HG03521 (cell line): ENCODE measurements at regions not wholly inside any gene's neighbourhood (a gene's known extent, or its start where the extent isn't known, plus 50 kb on each side); places are given as distances from the start of the nearest gene placed in this dataset.
"Not testable (repeated sequence)": the region's sequence is repeated elsewhere in the genome, so short reads cannot be mapped to it uniquely, and the experiment has no call there.

ENCODE experiments used
- ATAC-seq: cut with Tn5 transposase; IDR thresholded peaks from one replicate; pipeline ENCODE4 v1.9.1; 2021; ENCODE audit warnings: mild to moderate bottlenecking, moderate library complexity; ENCODE audit not compliant: unreplicated experiment

DNA sequence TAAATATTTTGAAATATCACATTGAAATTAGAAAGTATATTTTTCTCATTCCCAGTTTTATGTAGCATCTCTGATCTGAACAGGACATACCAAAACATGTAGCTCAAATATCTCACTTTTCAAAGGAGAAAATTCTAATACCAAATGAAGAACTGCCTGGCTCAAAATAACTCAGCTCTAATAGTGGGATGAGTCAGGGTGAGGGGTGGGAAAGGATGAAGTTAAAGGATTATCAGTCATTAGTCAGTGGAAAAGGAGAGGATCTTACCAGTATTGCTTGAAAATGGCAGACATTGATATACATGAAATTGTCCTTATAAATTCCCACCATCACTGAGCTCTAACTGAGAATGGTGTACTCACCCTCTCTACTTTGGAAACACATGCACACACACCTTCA, 803.2 kb downstream of the RAPGEF2 start:
- ATAC-seq: no peak

DNA sequence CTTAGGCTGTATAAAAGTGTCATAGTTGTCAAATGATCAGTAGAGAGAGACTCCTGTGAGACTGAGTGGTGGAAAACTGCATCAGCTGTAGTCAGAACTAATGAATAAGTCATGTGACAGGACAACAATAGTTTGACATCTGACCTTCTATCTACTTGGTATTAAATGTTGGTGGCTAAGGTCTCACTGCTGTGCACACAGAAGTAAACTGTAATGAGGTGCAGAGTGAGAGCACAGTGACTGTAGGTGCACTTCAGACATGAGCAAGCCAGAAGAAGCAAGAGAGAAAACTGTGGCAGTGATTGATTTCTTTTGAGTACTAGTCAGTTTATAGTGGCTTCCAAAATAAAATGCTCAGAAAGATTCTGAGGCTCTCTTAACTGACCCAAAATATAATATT, 803.6 kb downstream of the RAPGEF2 start:
- no peak for ATAC-seq

DNA sequence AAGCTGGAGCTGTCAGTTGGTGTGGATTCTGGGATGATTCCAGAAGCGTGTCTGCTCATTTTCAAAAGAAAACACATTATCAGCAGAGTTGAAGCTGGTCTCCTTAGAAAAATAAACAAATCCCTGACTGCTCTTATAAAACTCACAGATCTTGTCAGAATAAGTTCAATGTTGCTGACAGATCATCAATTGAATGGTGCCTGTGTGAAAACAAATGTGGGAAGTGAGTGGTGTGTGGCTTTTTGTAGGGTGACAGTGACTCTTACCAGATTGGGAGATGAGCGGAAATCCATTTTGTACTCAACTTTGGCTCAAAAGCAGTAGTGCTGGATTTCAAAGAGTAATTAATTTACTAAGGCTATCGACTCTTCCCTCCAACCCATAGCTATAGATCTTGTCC, 807.8 kb downstream of the RAPGEF2 start:
- ATAC-seq: no peak

DNA sequence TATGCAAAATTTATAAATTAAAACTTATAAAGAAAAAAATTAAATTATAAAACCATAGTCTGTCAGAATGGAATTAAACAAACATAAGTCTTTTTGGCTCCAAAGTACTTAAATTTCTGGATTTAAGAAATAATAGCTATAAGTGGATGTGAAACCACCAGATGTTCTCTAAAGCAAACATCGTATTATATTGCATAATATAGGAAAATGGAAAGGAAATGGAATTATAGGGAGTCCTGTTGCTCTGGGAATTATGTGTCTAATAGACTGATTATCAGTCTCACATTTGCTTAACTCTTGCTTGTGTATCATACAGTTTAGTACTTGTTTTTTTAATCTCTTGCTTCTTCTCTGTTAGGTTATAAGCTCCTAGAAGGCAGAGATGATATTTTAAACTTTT, 819.2 kb downstream of the RAPGEF2 start:
- ATAC-seq: no peak

DNA sequence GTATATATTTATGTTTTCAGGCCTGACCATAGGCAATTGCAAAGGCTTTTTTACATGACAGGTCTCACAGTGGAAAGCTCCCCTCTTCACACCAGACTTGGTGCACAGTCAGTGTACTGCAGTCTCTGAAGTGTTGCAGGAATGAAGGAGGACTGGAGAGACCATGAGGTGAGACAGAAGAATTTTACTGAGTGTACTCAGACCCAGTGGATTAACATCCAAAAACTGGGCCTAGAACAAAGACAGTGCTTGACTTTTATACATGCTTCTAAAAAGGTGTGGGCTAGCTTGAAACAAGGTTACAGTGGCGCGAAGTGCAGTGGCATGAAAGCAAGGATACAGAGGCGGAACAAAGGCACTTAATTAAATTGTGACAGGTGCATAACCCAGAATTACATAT, 822.9 kb downstream of the RAPGEF2 start:
- no peak for ATAC-seq

DNA sequence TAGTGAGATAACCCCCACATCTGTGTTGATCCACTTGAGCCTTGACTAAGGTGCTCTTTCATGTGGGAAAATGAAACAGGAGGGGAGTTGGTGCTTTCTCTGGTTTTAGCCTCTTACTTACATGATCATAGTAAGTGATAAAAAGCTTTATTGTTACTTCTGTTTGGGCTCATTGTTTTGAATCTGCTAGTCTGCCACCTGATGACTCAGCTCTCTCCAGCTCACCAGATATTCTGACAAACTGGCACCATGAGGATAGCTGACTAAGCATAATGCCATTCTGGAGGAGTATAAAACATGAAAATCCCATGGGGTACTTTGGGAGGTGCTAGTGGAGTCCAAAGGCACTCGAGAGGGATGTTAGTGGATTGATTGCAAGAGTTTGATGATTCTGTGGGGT, 824.0 kb downstream of the RAPGEF2 start:
- no peak for ATAC-seq

DNA sequence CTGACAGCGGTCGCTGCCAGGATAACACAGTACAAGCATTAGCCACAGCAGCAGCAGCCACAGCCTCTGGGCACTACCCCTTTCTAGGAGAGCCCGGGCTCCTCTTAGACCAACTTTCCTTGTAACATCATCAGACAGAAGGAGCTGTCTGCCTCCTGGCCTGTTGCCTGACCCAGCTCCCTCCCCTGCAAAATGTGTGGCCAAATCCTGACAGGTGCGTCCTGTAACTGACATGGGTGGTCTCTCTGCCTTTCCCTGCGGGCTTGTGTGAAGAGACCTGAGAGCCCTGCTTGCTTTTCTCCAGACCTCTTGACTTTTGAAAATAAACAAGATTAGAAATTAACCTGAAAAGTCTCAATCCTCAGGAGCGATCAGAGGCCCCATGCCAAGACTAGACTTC, 824.9 kb downstream of the RAPGEF2 start:
- ATAC-seq: no peak

DNA sequence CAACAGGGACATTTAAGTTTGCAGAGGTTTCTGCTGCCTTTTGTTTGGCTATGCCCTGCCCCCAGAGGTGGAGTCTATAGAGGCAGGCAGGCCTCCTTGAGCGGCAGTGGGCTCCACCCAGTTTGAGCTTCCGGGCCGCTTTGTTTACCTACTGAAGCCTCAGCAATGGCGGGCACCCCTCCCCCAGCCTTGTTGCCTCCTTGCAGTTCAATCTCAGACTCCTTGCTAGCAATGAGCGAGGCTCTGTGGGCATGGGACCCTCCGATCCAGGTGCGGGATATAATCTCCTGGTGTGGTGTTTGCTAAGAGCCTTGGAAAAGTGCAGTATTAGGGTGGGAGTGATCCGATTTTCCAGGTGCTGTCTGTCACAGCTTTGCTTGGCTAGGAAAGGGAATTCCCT, 831.7 kb downstream of the RAPGEF2 start:
- ATAC-seq: not testable (repeated sequence)

DNA sequence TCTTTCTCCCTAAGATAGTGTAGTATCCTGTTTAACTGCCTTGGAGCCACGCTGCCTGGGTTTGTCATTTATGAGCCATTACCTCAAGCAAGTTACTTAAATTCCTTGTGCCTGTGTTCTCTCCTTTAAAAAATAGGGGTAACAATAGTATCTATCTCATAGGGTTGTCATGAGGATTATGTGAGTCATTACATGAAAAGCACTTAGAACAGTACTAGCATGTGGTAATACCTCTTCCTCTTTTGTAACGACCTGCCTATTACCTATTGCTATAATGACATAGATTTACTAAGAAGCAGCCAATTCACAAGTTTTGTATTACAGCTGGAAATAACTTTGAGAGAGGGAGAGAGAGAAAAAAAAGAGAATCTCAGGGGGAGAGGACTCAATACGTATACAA, 834.7 kb downstream of the RAPGEF2 start:
- no peak for ATAC-seq

DNA sequence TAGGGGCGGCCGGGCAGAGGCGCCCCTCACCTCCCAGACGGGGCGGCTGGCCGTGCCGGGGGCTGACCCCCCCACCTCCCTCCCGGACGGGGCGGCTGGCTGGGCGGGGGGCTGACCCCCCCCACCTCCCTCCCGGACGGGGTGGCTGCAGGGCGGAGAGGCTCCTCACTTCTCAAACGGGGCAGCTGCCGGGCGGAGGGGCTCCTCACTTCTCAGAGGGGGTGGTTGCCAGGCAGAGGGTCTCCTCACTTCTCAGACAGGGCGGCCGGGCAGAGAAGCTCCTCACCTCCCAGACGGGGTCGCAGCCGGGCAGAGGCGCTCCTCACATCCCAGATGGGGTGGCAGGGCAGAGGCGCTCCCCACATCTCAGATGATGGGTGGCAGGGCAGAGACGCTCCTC, 836.8 kb downstream of the RAPGEF2 start:
- ATAC-seq: not testable (repeated sequence)

DNA sequence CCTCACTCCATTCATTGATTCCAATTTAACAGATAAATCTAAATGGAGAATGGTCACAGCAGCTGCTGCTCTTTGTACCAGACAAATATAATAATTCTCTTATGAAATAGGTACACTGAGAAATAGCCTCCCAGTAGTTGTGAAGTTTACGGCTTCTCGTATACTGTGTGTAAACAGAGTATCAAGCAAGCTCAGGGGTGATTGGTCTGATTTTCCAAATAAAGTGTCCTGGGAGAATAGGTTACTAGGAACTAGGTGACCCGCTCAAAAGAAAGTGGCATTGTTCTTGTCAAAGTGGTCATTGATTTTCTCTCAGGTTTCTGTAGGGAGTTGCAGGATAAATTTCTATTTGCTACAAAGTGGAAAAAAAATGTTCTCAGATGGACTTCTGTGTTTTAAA, 838.2 kb downstream of the RAPGEF2 start:
- ATAC-seq: no peak

DNA sequence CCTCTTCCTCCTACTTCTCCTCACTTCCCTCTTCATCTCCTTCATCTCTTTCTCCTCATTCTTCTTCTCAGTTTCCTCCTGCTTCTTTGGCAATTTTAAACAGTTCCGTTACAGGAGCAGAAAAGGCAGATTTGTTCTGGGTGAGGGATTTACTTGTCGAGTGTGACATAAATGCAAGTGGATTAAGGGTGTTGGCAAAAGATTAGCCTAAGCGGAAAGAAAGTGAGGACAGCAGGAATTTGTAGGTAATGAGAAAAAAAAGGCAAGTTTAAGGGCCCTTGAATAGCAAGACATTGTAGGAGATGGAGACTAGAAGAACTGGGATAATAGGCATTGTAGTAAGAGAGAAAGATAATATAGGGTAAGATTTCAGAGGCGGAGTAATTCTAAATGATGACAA, 841.6 kb downstream of the RAPGEF2 start:
- no peak for ATAC-seq

DNA sequence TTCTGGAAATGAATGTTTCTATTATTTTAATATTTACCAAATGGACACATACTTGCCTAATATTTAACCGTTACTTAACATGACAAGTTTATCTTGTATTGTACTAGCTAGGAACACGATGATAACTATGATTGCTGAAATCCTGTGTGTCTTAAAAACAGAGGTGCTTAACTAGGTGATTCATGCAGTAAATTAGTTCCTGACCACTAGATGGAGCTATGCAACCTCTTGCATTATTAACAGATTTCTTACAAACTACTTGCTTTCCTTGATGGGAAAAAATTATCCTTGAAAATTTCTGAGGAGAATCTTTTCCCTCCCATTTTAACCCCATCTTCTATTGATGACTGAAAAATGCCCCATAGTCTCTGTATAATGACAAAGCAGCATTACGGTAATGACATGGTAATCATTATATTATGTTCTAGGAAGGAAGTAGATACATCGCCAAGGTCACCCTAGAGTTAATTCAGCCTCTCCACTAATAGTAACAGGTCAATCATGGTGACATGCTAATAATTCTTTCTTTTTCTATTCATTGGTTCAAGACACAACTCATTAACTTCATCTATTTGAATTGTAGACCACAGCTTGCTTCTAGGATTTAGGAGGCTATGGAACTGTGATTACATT, 844.2 kb downstream of the RAPGEF2 start:
- no peak for ATAC-seq

DNA sequence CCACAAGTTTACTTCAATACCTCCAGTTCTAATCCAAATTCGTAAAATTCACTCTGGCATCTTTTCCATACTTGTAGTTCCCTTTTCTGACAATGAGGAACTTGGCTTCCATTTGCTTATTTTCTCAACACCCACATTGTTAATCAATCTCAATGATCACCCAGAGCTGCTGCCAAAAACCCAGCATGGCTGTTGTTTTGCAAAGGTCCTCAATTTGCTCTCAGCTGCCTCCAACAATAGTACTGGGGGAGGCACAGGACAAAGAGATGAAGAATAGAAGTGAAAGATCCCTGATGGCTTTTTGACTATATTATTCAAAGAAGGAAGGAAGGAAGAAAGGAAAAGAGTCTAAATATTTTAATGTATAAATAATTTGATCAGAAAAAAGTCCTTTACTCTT, 847.8 kb downstream of the RAPGEF2 start:
- no peak for ATAC-seq

DNA sequence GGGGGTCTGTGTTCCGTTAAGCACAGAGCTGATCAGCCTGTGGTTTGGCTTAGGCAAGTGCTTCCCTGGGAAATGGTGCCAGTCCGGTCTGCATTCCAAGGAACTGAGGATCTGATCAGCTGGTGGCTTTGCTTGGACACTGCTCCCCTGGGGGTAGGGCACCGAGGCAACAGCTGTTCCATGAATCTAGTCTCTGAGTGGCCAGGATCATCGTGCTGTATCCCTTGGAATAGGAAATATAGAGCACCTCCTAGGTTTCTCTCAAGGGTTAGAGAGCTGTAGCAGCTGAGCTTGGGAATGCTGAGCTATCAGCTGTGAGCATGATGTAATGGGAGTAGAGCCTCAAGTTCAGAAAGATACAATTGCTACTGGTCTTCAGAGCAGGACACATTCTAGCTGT, 863.9 kb downstream of the RAPGEF2 start:
- ATAC-seq: no peak

DNA sequence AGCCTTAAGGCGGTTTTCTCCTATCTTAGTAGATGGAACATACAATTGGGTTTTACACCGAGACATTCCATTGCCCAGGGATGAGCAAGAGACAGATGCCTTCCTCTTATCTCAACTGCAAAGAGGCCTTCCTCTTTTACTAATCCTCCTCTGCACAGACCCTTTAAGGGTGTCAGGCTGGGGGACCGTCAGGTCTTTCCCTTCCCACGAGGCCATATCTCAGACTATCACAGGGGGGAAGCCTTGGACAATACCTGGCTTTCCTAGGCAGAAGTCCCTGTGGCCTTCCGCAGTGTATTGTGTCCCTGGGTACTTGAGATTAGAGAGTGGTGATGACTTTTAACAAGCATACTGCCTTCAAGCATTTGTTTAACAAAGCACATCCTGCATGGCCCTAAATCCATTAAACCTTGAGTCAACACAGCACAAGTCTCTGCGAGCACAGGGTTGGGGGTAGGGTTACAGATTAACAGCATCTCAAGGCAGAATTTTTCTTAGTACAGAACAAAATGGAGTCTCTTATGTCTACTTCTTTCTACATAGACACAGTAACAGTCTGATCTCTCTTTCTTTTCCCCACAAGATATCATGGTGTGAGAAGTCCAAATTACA, 874.1 kb downstream of the RAPGEF2 start:
- not testable (repeated sequence) for ATAC-seq

DNA sequence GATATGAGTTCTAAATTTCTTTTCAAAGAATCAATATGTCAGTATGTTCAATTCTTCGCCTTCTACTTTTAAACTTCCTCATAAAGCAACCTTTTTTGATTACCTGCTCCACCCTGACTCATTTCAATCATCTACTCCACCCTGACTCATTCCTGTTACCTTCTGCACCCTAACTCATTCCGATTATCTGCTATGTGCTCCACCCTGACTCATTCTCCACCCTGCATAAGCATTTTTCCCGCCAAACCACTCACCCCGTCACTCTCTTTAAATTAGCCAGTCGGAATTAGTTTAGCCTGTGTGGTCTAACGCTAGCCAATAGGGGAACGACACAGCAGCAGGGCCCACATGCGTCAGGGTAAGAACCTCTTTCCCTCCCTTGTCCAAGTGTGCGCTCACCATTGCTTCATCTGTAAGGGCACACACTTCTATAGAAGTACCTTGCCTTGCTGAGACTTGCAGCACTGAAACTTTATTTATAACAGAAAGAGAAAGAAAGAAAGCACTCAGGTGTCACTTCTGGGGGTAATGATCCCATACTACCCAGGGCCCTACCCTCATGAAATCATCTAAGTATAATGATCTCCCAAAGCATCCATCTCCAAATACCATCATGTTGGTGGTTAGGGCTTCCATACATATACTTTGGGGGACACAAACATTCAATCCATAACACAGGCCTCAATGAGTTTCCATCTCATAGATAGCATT, 875.2 kb downstream of the RAPGEF2 start:
- ATAC-seq: no peak

DNA sequence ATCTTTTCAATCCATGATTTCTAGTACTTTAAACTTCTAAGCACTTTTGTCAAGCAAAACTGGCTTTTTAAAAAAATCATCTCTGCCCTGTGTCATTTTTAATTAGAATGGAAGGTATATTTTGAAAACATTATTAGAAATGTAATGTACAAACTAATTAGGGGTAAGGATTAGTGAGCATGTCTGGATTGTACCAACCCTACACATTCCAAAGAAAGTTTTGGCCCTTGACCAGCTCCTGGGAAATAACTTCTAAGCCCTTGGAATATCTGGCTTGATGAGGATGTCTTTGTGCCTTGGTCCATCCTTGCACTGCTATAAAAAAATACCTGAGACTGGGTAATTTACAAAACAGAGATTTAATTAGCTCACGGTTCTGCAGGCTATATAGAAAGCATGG, 876.5 kb downstream of the RAPGEF2 start:
- ATAC-seq: no peak

DNA sequence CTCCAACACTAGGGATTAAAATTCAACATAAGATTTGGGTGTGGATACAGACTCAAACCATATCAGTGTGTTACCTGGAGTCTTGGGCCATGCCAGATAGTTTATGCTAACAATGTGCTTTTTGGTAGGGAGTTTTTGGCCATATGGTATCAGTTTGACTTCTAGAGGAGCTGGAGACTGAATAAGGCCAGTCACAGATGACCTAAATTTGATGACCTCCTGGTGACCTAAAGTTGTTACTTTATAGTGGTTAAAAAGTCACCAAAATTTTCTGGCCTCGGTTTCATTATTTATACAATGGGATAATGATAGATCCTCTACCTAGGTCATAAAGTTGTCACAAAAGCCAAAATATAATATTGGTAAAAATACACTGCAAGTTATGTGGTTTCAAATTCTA, 877.1 kb downstream of the RAPGEF2 start:
- no peak for ATAC-seq

DNA sequence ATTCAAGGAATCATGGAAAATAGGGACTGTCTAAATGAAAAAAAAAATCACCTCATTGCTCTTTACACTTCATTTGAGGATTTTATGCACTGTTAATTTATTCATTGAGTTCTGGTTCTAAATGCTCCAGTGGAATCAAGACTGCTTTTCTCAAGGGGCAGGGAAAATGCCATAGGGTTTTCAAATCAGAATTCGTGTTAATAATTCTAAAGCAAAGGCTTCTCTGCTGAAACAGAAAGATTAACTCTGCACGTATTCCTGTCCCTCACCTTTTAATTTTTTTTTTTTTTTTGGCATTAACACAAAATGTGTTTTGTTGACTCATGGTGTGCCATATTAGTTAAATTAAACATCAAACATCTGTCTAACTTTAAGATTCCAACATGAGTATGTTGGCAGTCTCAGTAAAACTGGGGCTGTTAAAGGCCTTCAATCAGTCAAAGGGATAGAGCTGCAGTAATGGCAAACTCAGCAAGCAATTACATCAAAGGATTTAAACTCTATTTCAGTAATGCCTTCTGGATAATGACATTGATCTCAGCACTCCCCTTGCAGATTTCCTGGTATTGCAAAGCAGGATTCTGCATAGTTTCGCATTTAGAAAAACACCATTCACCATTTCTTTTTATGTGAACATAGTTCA, 878.1 kb downstream of the RAPGEF2 start:
- no peak for ATAC-seq

DNA sequence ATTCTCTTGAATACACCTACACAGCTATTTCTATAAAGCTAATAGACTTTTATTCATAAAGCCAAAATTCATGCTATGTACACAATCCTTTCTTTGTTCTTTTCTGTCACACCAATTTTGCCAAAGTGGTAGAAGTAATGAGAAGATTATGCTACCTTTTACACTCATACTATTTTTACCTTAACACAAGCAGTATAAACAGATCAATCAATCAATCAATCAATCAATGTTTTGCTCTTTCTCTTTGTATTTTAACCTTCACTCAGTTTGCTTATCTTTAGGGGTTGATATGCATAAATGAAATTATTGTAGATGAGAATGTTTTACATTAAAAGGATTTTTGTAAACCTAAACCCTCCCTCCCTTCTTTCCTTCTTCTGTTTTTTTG, 878.6 kb downstream of the RAPGEF2 start:
- ATAC-seq: no peak

DNA sequence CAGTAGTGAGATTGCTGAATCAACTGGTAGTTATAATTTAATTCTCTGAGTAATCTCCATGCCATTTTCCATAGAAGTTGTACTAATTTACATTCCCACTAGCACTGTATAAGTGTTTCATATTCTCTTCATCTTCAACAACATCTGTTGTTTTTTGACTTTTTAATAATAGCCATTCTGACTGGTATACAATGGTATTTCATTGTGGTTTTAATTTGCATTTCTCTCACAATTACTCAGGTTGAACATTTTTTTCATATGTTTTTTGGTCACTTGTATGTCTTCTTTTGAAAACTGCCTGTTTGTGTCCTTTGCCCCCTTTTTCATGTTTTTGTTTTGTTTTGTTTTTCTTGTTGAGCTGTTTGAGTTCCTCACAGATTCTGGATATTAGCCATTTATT, 880.2 kb downstream of the RAPGEF2 start:
- no peak for ATAC-seq
